Immature natural killer cell (primary cell): ENCODE measurements at regions not wholly inside any gene's neighbourhood (a gene's known extent, or its start where the extent isn't known, plus 50 kb on each side); places are given as distances from the start of the nearest gene placed in this dataset.
"Not testable (repeated sequence)": the region's sequence is repeated elsewhere in the genome, so short reads cannot be mapped to it uniquely, and the experiment has no call there.

Source experiments
- DNase-seq, 3 donors: peaks; one replicate each; pipeline ENCODE4 v3.0.0; 2022; ENCODE audit warnings: mixed read lengths in 1 of 3
- H3K27ac Mint-ChIP-seq, 6 donors: one replicate each; pipeline ENCODE4 v1.8.0; 2020; ENCODE audit warnings: mixed read lengths in 6 of 6, mild to moderate bottlenecking in 5 of 6, inconsistent platforms in 4 of 6, moderate library complexity in 3 of 6
- H3K27me3 Mint-ChIP-seq, 3 donors: one replicate each; pipeline ENCODE4 v1.8.0; 2020 to 2021; ENCODE audit warnings: low read depth in 3 of 3, mild to moderate bottlenecking in 3 of 3, mixed read lengths in 3 of 3, moderate library complexity in 3 of 3, inconsistent platforms in 1 of 3
- H3K36me3 Mint-ChIP-seq, 3 donors: one replicate each; pipeline ENCODE4 v1.8.0; 2020; ENCODE audit warnings: mixed read lengths in 3 of 3, inconsistent platforms in 2 of 3, mild to moderate bottlenecking in 2 of 3
- H3K4me1 Mint-ChIP-seq, 2 donors: one replicate each; pipeline ENCODE4 v1.8.0; 2020; ENCODE audit warnings: inconsistent platforms in 2 of 2, mild to moderate bottlenecking in 2 of 2, mixed read lengths in 2 of 2, moderate library complexity in 1 of 2
- H3K4me3 Mint-ChIP-seq, 5 donors: one replicate each; pipeline ENCODE4 v1.8.0; 2020; ENCODE audit warnings: mild to moderate bottlenecking in 5 of 5, mixed read lengths in 5 of 5, inconsistent platforms in 3 of 5, moderate library complexity in 3 of 5
- H3K9me3 Mint-ChIP-seq, 6 donors: one replicate each; pipeline ENCODE4 v1.8.0; 2020; ENCODE audit warnings: mild to moderate bottlenecking in 6 of 6, mixed read lengths in 6 of 6, inconsistent platforms in 4 of 6, moderate library complexity in 3 of 6

- peaks cover 68 to 77% of the 10 kb centered on the region in 2 donors for H3K4me1 Mint-ChIP-seq
- DNase-seq: no peak
- H3K36me3 Mint-ChIP-seq: no peaks in the 10 kb centered on the region
- H3K27ac Mint-ChIP-seq: peak overlapping the region in 5 of 6 donors; percentile 1 to 54 (median 36)
- peaks cover 0 to 2% (median 0%) of the 10 kb centered on the region in 3 donors for H3K27me3 Mint-ChIP-seq
- H3K9me3 Mint-ChIP-seq: no peaks in the 10 kb centered on the region
- no peak overlapping the region for H3K4me3 Mint-ChIP-seq
These were observed 116.6 kb upstream of the KLF12 start for GRCh38 chr13:74250738-74251190.

- no peak for DNase-seq
- Mint-ChIP-seq H3K4me1 (peaks cover 83 to 92% of the 10 kb centered on the region in 2 donors), H3K36me3 (peaks cover 0 to 5% (median 0%) of the 10 kb centered on the region in 3 donors), H3K27me3 (peaks cover 0 to 2% (median 0%) of the 10 kb centered on the region in 3 donors), H3K27ac (peak overlapping the region in 1 of 6 donors; percentile 18), H3K4me3 (peak overlapping the region in 1 of 5 donors; percentile 4), H3K9me3 (no peaks in the 10 kb centered on the region)
These were observed 114.3 kb upstream of the KLF12 start for GRCh38 chr13:74248477-74248876.

GRCh38 chr13:74246487-74246886 lies 112.3 kb upstream of the KLF12 start:
- no peaks in the 10 kb centered on the region for H3K9me3 Mint-ChIP-seq
- H3K27ac Mint-ChIP-seq: peak overlapping the region; percentile 36 to 93 (median 88)
- peaks cover 81 to 91% of the 10 kb centered on the region in 2 donors for H3K4me1 Mint-ChIP-seq
- peaks cover 0 to 4% (median 2%) of the 10 kb centered on the region in 3 donors for H3K27me3 Mint-ChIP-seq
- DNase-seq: peak in 2 of 3 donors; percentile 29 to 47
- peaks cover 0 to 10% (median 4%) of the 10 kb centered on the region in 3 donors for H3K36me3 Mint-ChIP-seq
- peak overlapping the region; percentile 57 to 84 (median 73) for H3K4me3 Mint-ChIP-seq

- peaks cover 0 to 2% (median 0%) of the 10 kb centered on the region in 6 donors for H3K9me3 Mint-ChIP-seq
- DNase-seq: peak; percentile 69 to 75 (median 72)
- peaks cover 0 to 2% (median 2%) of the 10 kb centered on the region in 3 donors for H3K27me3 Mint-ChIP-seq
- H3K27ac Mint-ChIP-seq: peak overlapping the region; percentile 87 to 95 (median 93)
- H3K4me1 Mint-ChIP-seq: peaks cover 62 to 71% of the 10 kb centered on the region in 2 donors
- H3K4me3 Mint-ChIP-seq: peak overlapping the region; percentile 63 to 78 (median 73)
- peaks cover 0 to 10% (median 4%) of the 10 kb centered on the region in 3 donors for H3K36me3 Mint-ChIP-seq
These were observed 109.7 kb upstream of the KLF12 start for GRCh38 chr13:74243637-74244526.

GRCh38 chr13:74241343-74241742 lies 107.1 kb upstream of the KLF12 start:
- H3K4me3 Mint-ChIP-seq, H3K9me3 Mint-ChIP-seq, H3K36me3 Mint-ChIP-seq, H3K27me3 Mint-ChIP-seq, DNase-seq, H3K27ac Mint-ChIP-seq: not testable (repeated sequence)
- peaks cover 47 to 48% of the 10 kb centered on the region in 2 donors for H3K4me1 Mint-ChIP-seq

- H3K27me3 Mint-ChIP-seq: peaks cover 0 to 3% (median 0%) of the 10 kb centered on the region in 3 donors
- peaks cover 4 to 12% (median 6%) of the 10 kb centered on the region in 3 donors for H3K36me3 Mint-ChIP-seq
- DNase-seq: peak in 1 of 3 donors; percentile 12
- H3K9me3 Mint-ChIP-seq: peaks cover 0 to 2% (median 0%) of the 10 kb centered on the region in 6 donors
- peak overlapping the region in 3 of 5 donors; percentile 0 to 77 (median 63) for H3K4me3 Mint-ChIP-seq
- peaks cover 11 to 26% of the 10 kb centered on the region in 2 donors for H3K4me1 Mint-ChIP-seq
- peak overlapping the region in 4 of 6 donors; percentile 0 to 91 (median 51) for H3K27ac Mint-ChIP-seq
These were observed 96.8 kb upstream of the KLF12 start for GRCh38 chr13:74230984-74231501.

- Mint-ChIP-seq H3K27me3 (peaks cover 0 to 3% (median 2%) of the 10 kb centered on the region in 3 donors), H3K4me3 (no peak overlapping the region), H3K27ac (no peak overlapping the region), H3K36me3 (peaks cover 4 to 12% (median 6%) of the 10 kb centered on the region in 3 donors), H3K4me1 (peaks cover 11 to 26% of the 10 kb centered on the region in 2 donors), H3K9me3 (peaks cover 0 to 2% (median 0%) of the 10 kb centered on the region in 6 donors)
- no peak for DNase-seq
These were observed 95.0 kb upstream of the KLF12 start for GRCh38 chr13:74229242-74229641.

- DNase-seq: no peak
- H3K4me3 Mint-ChIP-seq: no peak overlapping the region
- peaks cover 11 to 26% of the 10 kb centered on the region in 2 donors for H3K4me1 Mint-ChIP-seq
- H3K9me3 Mint-ChIP-seq: peaks cover 0 to 2% (median 0%) of the 10 kb centered on the region in 6 donors
- no peak overlapping the region for H3K27ac Mint-ChIP-seq
- H3K36me3 Mint-ChIP-seq: peaks cover 4 to 12% (median 6%) of the 10 kb centered on the region in 3 donors
- peaks cover 0 to 4% (median 0%) of the 10 kb centered on the region in 3 donors for H3K27me3 Mint-ChIP-seq
These were observed 93.4 kb upstream of the KLF12 start for GRCh38 chr13:74227476-74228158.

GRCh38 chr13:74226791-74227475 lies 92.7 kb upstream of the KLF12 start:
- Mint-ChIP-seq H3K36me3 (peaks cover 4 to 12% (median 6%) of the 10 kb centered on the region in 3 donors), H3K27me3 (peaks cover 0 to 4% (median 0%) of the 10 kb centered on the region in 3 donors), H3K27ac (no peak overlapping the region), H3K9me3 (peaks cover 0 to 2% (median 0%) of the 10 kb centered on the region in 6 donors), H3K4me3 (no peak overlapping the region), H3K4me1 (peaks cover 11 to 23% of the 10 kb centered on the region in 2 donors)
- DNase-seq: no peak

GRCh38 chr13:74221752-74222151 lies 87.5 kb upstream of the KLF12 start:
- Mint-ChIP-seq H3K4me3 (no peak overlapping the region), H3K27me3 (peaks cover 0 to 4% (median 0%) of the 10 kb centered on the region in 3 donors), H3K27ac (no peak overlapping the region), H3K9me3 (no peaks in the 10 kb centered on the region), H3K36me3 (no peaks in the 10 kb centered on the region), H3K4me1 (no peaks in the 10 kb centered on the region)
- no peak for DNase-seq

- peaks cover 0 to 6% (median 4%) of the 10 kb centered on the region in 3 donors for H3K27me3 Mint-ChIP-seq
- no peaks in the 10 kb centered on the region for H3K9me3 Mint-ChIP-seq
- DNase-seq: no peak
- H3K36me3 Mint-ChIP-seq: no peaks in the 10 kb centered on the region
- no peak overlapping the region for H3K4me3 Mint-ChIP-seq
- no peak overlapping the region for H3K27ac Mint-ChIP-seq
- no peaks in the 10 kb centered on the region for H3K4me1 Mint-ChIP-seq
These were observed 85.4 kb upstream of the KLF12 start for GRCh38 chr13:74219566-74219965.

- Mint-ChIP-seq H3K4me3 (no peak overlapping the region), H3K9me3 (no peaks in the 10 kb centered on the region), H3K36me3 (no peaks in the 10 kb centered on the region)
These were observed 84.1 kb upstream of the KLF12 start for GRCh38 chr13:74218291-74218690.

GRCh38 chr13:74217811-74218210 lies 83.6 kb upstream of the KLF12 start:
- H3K27ac Mint-ChIP-seq: no peak overlapping the region
- no peak overlapping the region for H3K4me3 Mint-ChIP-seq
- no peaks in the 10 kb centered on the region for H3K9me3 Mint-ChIP-seq
- no peaks in the 10 kb centered on the region for H3K36me3 Mint-ChIP-seq
- H3K4me1 Mint-ChIP-seq: no peaks in the 10 kb centered on the region
- peaks cover 0 to 6% (median 0%) of the 10 kb centered on the region in 3 donors for H3K27me3 Mint-ChIP-seq
- DNase-seq: no peak

More at GRCh38 chr13:74218291-74218690, 84.1 kb upstream of the KLF12 start:
- Mint-ChIP-seq H3K4me1 (no peaks in the 10 kb centered on the region), H3K27me3 (peaks cover 0 to 6% (median 0%) of the 10 kb centered on the region in 3 donors), H3K27ac (no peak overlapping the region)
- DNase-seq: no peak
